ENCODE measurements at regions not wholly inside any gene's neighbourhood (a gene's known extent, or its start where the extent isn't known, plus 50 kb on each side); places are given as distances from the start of the nearest gene placed in this dataset.
"Not testable (repeated sequence)": the region's sequence is repeated elsewhere in the genome, so short reads cannot be mapped to it uniquely, and the experiment has no call there.

DNA sequence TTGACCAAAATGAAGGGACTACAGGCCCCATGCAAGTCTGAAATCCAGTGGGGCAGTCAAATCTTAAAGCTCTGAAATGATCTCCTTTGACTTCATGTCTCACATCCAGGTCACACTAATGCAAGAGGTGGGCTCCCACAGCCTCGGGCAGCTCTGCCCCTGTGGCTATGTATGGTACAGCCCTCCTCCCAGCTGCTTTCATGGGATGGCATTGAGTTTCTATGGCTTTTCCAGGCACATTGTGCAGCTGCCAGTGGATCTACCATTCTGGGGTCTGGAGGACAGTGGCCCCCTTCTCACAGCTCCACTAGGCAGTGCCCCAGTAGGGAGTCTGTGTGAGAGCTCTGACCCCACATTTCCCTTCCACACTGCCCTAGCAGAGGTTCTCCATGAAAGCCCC lies 107.0 kb upstream of the FRMD1 start:
- TF ChIP-seq POLR2A (IDR thresholded peaks at IDR 0.05; ENCODE audit: low read depth, low read length); CEBPB (IDR thresholded peaks at IDR 0.05; ENCODE audit: low read depth, low read length); SMC3 (IDR thresholded peaks at IDR 0.05; ENCODE audit: low read depth, low read length); RFX5 (IDR thresholded peaks at IDR 0.05; ENCODE audit: low read depth, low read length); CHD1 (IDR thresholded peaks at IDR 0.05; ENCODE audit: low read depth, low read length); NFE2L2 (IDR thresholded peaks at IDR 0.05; ENCODE audit: low read depth, low read length); BHLHE40 (IDR thresholded peaks at IDR 0.05; ENCODE audit: low read depth, low read length); RAD21 (IDR thresholded peaks at IDR 0.05; ENCODE audit: low read length); MXI1 (IDR thresholded peaks at IDR 0.05; ENCODE audit: borderline replicate concordance, low read depth, low read length); MAZ (IDR thresholded peaks at IDR 0.05; ENCODE audit: borderline replicate concordance, low read depth, low read length); RCOR1 (IDR thresholded peaks at IDR 0.05; ENCODE audit: insufficient replicate concordance, low read length): not testable (repeated sequence)
- TF ChIP-seq, protein P1, sequence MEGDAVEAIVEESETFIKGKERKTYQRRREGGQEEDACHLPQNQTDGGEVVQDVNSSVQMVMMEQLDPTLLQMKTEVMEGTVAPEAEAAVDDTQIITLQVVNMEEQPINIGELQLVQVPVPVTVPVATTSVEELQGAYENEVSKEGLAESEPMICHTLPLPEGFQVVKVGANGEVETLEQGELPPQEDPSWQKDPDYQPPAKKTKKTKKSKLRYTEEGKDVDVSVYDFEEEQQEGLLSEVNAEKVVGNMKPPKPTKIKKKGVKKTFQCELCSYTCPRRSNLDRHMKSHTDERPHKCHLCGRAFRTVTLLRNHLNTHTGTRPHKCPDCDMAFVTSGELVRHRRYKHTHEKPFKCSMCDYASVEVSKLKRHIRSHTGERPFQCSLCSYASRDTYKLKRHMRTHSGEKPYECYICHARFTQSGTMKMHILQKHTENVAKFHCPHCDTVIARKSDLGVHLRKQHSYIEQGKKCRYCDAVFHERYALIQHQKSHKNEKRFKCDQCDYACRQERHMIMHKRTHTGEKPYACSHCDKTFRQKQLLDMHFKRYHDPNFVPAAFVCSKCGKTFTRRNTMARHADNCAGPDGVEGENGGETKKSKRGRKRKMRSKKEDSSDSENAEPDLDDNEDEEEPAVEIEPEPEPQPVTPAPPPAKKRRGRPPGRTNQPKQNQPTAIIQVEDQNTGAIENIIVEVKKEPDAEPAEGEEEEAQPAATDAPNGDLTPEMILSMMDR (conservative IDR thresholded peaks at IDR 0.05; ENCODE audit: low read depth, low read length) = not testable (repeated sequence)
- TF ChIP-seq, protein P2, sequence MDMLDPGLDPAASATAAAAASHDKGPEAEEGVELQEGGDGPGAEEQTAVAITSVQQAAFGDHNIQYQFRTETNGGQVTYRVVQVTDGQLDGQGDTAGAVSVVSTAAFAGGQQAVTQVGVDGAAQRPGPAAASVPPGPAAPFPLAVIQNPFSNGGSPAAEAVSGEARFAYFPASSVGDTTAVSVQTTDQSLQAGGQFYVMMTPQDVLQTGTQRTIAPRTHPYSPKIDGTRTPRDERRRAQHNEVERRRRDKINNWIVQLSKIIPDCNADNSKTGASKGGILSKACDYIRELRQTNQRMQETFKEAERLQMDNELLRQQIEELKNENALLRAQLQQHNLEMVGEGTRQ (IDR thresholded peaks at IDR 0.05; ENCODE audit: low read depth, low read length) = not testable (repeated sequence)

Data from IMR-90 (cell line).